Stomach (tissue), 4 donors: ENCODE measurements at regions not wholly inside any gene's neighbourhood (a gene's known extent, or its start where the extent isn't known, plus 50 kb on each side); places are given as distances from the start of the nearest gene placed in this dataset.

ENCODE experiments used
- CTCF ChIP-seq, 7 experiments: fragments of 450-650 bp in 4 of 7; fragments of 200-600 bp in 3 of 7; sonication (generic) in 3 of 7; IDR thresholded peaks; one replicate each; pipeline ENCODE4 v1.5.1; 2016 to 2019; ENCODE audit warnings: antibody characterized with exemption in 7 of 7, control low read depth in 2 of 7, mild to moderate bottlenecking in 1 of 7
- EP300 ChIP-seq: sonication (generic); formaldehyde crosslinking; IDR thresholded peaks from one replicate; pipeline ENCODE4 v1.6.1; 2017; ENCODE audit warnings: antibody characterized with exemption
- POLR2A ChIP-seq, 4 donors: fragments of 450-650 bp; IDR thresholded peaks; one replicate each; pipeline ENCODE4 v1.6.1; 2016; ENCODE audit warnings: antibody characterized with exemption in 4 of 4, control low read depth in 2 of 4, mild to moderate bottlenecking in 1 of 4, moderate library complexity in 1 of 4

DNA sequence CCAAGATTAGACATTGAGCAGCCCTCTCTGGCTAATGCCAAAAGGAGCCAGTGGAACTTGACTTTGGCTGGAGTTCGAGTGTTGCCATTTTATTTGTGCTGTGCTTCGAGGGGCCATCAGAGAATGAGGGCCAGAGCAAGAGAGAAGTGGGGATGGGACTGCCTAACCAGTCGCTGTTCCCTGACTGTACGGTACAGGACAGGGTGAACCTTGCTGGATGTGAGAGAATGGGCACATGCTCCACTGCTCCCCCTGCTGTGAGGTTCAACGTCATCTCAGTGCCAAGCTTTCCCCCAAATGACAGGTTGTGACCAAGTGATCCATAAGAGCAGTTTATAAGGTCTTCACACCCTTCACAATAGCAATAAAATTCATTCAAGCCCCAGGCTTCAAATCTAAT is 55.1 kb upstream of the BCL11B start:
- no peak for TF ChIP-seq CTCF (IDR thresholded peaks at IDR 0.05)
- TF ChIP-seq POLR2A (IDR thresholded peaks at IDR 0.05) = no peak
- no peak for TF ChIP-seq EP300
